Amniotic stem cell (primary cell): ENCODE measurements at regions not wholly inside any gene's neighbourhood (a gene's known extent, or its start where the extent isn't known, plus 50 kb on each side); places are given as distances from the start of the nearest gene placed in this dataset.

Source experiments
- DNase-seq: peaks from one replicate; lab custom pipeline; 2025; lab: John Stamatoyannopoulos, UW

GRCh38 chr12:70154960-70155589, 88.2 kb upstream of the CNOT2 start:
- no peak for DNase-seq

- no peak for DNase-seq
Measured at GRCh38 chr12:70157099-70157498, 86.1 kb upstream of the CNOT2 start.

- DNase-seq, result no peak
Measured at GRCh38 chr12:70165450-70165849, 77.8 kb upstream of the CNOT2 start.

GRCh38 chr12:70176290-70176689, 66.9 kb upstream of the CNOT2 start:
- no peak for DNase-seq

- no peak for DNase-seq
Measured at GRCh38 chr12:70177631-70178030, 65.6 kb upstream of the CNOT2 start.

- DNase-seq, result no peak
Measured at GRCh38 chr12:70178038-70178437, 65.2 kb upstream of the CNOT2 start.

- no peak for DNase-seq
Measured at GRCh38 chr12:70180130-70180529, 63.1 kb upstream of the CNOT2 start.

- no peak for DNase-seq
Measured at GRCh38 chr12:70185301-70185700, 57.9 kb upstream of the CNOT2 start.

GRCh38 chr12:70186436-70186835, 56.8 kb upstream of the CNOT2 start:
- no peak for DNase-seq

- no peak for DNase-seq
Measured at GRCh38 chr12:70190262-70191010, 52.8 kb upstream of the CNOT2 start.
